Body of pancreas (tissue), 4 donors: ENCODE measurements at regions not wholly inside any gene's neighbourhood (a gene's known extent, or its start where the extent isn't known, plus 50 kb on each side); places are given as distances from the start of the nearest gene placed in this dataset.

ENCODE experiments used
- CTCF ChIP-seq, 7 experiments: fragments of 450-650 bp in 4 of 7; fragments of 200-600 bp in 3 of 7; sonication (generic) in 3 of 7; IDR thresholded peaks; one replicate each; pipeline ENCODE4 v1.5.1; 2016 to 2019; ENCODE audit warnings: antibody characterized with exemption in 7 of 7
- POLR2A ChIP-seq, 3 donors: fragments of 450-650 bp; IDR thresholded peaks; one replicate each; pipeline ENCODE4 v1.6.1; 2016; ENCODE audit warnings: antibody characterized with exemption in 3 of 3, mild to moderate bottlenecking in 2 of 3

- TF ChIP-seq POLR2A (IDR thresholded peaks at IDR 0.05) (no peak), CTCF (IDR thresholded peaks at IDR 0.05) (no peak)
Measured at GRCh38 chr9:29422438-29422837, 1849.2 kb upstream of the C9orf72 start.
